GM18507 (cell line): ENCODE measurements at regions not wholly inside any gene's neighbourhood (a gene's known extent, or its start where the extent isn't known, plus 50 kb on each side); places are given as distances from the start of the nearest gene placed in this dataset.
"Not testable (repeated sequence)": the region's sequence is repeated elsewhere in the genome, so short reads cannot be mapped to it uniquely, and the experiment has no call there.

Experiments
- DNase-seq: peaks from one replicate; pipeline ENCODE4 v3.0.0; 2011; ENCODE audit warnings: low read depth; ENCODE audit not compliant: insufficient read length; ENCODE audit errors: extremely low spot score
- FAIRE-seq: peaks from 2 replicates; lab custom pipeline; 2011; peaks lifted over from hg19 to GRCh38; lab: Jason Lieb, UNC

- no peak for FAIRE-seq
- DNase-seq = no peak
These were observed 182.0 kb downstream of the DUSP10 start for GRCh38 chr1:221559911-221560310.

DNA sequence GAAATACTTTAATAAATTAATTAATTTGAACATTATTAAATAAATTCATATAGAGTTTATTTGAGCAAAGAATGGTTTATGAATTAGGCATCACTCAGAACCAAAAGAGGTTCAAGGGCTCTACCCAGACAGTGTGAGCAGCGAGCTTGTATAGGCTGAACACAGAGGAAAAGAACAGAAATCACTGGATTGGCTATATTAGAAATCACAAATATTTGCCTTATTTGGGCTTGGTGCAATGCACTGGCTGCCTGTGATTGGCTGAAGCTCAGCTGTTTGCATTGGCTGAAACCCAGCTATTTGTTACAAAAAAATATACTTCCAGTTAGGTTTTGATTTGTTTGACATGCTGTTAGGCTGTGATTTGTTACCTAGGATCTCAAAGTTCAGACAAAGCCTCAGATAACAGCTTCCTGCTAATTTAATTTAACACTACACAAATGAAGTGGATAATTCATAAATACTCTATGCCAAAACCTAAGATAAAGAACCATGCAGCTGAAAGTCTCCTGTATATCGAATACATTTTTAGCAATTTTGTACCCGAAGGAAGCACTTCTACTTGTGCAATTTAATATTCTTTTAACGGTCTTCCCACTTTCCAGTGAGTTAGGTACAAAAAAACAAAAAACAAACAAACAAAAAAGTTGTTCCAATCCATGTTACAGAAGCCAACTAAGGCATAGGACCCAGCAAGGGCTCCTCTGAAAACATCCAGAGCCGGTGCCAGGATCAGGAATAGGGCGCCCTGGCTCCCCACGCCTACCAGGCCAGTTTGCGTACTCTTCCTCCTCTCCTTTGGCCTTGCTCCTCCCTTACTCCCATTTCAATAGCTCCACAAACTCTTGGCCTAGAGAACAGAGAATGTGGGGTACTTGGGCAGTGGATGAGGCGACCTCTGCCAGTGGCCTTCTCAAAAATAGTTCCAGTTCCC, 179.1 kb downstream of the DUSP10 start:
- FAIRE-seq = peak; percentile 24
- no peak for DNase-seq

GRCh38 chr1:221563476-221563921, 178.4 kb downstream of the DUSP10 start:
- DNase-seq = no peak
- FAIRE-seq = no peak

GRCh38 chr1:221564891-221565290, 177.0 kb downstream of the DUSP10 start:
- DNase-seq = no peak
- FAIRE-seq = no peak

DNA sequence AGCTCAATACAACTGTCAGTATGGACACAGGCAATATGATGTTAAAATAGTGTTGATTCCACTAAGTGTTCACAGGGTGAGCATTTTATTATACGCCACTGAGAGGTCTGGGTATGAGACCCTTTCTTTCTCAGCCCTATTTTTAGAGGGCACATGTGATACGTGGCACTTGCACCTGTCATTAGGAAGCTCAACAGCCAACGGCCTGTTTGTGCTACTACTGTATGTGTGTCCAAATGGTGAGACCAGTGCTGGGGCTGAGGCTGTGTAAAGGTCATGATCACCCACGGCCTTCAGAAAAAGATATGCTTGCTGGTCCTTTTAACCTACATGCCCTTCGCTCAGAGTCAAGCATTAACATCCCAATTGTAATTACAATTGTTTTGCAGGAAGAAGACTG, 176.2 kb downstream of the DUSP10 start:
- FAIRE-seq = no peak

DNA sequence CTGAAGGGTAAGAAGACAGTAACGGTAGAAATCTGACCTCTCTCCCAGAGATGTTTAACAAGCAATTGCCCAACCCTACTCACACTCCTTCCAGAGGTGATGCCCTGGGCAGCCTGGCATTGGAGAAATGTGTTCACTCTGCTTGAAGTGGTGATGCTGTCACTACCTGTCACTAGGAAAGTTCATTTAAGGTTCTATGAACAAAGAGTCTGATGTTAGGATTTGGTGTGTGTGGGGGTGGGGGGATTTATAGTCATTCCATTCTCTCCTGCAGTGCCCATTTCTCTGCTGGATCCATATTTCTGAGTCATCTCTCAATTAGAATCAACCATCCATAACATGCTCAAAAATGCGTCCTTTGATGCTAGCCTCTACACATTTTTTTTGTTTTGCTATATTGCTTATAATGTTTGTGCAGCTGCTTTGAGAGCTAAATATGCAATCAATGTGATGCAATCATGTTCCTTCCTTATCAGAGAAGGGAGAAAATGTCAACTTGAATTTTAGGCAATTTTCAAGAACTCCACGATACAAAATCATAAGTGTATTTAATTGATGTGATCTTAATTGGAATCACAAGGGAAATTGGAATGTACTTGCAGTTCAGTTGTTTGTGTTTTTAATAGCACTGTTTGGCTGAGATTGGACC, 173.9 kb downstream of the DUSP10 start:
- DNase-seq = no peak

More for the DNA sequence above, 176.2 kb downstream of the DUSP10 start:
- DNase-seq = no peak

DNA sequence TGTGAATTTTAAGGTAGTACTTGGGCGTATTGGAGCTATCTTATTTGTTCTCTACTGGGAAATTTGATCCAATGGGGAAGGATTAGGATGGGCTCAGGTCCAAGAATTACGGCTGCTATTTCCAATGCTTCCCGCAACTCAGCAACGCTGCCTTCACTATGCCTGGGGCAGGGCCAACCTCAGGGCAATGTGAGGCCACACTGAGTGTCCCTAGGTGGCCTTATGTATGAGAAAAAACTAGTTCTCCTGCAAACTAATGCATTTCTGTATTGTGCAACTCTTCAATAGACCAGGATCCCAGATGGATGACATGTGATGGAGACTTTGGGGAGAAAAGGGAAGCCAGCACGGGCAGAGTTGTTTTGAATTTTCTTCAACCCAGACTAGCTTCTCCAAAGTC, 168.1 kb downstream of the DUSP10 start:
- FAIRE-seq = no peak
- DNase-seq = no peak

More for the DNA sequence above, 173.9 kb downstream of the DUSP10 start:
- peak; percentile 5 for FAIRE-seq

DNA sequence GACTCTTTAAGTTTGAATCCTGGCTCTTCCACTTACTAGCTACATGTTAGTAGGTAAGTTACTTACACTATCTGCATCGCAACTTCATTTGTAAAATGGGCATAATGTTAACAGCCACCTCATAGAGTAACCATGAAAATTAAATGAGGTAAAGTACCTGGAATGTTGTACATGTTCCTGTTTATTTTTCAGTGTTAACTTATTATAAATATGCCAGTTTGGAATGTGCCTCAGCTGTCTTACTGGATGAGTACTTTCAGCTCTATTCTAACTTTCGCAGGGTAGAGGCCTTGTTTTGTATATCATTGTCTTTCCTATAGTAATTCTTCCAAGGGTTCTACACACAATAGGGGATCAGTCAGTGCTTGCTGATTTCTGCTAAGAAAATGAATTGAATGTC, 167.4 kb downstream of the DUSP10 start:
- no peak for DNase-seq
- FAIRE-seq = no peak

- FAIRE-seq = no peak
- DNase-seq = no peak
These were observed 166.3 kb downstream of the DUSP10 start for GRCh38 chr1:221575605-221576004.

DNA sequence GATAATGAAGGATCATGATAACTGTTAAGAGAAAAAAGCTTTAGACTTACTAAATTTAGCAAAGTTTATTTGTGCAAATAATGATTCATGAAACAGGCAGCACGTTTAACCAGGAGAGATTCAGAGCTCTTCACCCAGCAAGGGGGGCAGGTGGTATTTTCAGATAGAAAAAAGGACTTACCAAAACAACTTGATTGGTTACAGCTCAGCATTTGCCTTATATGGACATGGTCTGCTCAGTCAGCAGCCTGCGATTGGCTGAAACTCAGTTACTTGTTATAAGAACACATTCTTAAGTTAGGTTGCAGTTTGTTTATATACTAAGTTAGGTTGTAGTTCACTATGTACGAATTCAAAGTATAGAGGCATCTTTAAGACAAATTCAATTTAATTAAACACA, 165.6 kb downstream of the DUSP10 start:
- no peak for DNase-seq
- FAIRE-seq = no peak

- DNase-seq (no peak), FAIRE-seq (no peak)
These were observed 158.4 kb downstream of the DUSP10 start for GRCh38 chr1:221583465-221583864.

DNA sequence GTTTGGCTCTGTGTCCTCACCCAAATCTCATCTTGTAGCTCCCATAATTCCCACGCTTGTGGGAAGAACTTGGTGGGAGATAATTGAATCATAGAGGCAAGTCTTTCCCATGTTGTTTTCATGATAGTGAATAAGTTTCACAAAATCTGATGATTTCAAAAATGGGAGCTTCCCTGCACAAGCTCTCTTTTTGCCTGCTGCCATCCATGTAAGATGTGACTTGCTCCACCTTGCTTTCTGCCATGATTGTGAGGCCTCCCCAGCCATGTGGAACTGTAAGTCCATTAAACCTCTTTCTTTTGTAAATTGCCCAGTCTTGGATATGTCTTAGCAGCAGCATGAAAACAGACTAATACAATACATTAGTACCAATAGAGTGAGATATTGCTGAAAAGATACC, 154.9 kb downstream of the DUSP10 start:
- not testable (repeated sequence) for DNase-seq, FAIRE-seq

DNA sequence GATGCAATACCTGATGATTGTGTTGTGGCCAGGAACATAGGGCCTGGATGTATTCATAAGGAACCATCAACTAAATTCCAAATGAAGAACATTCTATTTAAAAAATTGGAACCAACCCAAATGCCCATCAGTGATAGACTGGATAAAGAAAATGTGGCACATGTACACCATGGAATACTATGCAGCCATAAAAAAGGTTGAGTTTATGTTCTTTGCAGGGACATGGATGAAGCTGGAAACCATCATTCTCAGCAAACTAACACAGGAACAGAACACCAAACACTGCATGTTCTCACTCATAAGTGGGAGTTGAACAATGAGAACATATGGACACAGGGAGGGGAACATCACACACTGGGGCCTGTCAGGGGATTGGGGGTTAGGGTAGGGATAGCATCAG, 150.6 kb downstream of the DUSP10 start:
- FAIRE-seq, DNase-seq: not testable (repeated sequence)

GRCh38 chr1:221594576-221594975, 147.3 kb downstream of the DUSP10 start:
- no peak for DNase-seq

GRCh38 chr1:221598122-221598521, 143.8 kb downstream of the DUSP10 start:
- no peak for DNase-seq
- no peak for FAIRE-seq

More at GRCh38 chr1:221594576-221594975, 147.3 kb downstream of the DUSP10 start:
- FAIRE-seq = no peak

DNA sequence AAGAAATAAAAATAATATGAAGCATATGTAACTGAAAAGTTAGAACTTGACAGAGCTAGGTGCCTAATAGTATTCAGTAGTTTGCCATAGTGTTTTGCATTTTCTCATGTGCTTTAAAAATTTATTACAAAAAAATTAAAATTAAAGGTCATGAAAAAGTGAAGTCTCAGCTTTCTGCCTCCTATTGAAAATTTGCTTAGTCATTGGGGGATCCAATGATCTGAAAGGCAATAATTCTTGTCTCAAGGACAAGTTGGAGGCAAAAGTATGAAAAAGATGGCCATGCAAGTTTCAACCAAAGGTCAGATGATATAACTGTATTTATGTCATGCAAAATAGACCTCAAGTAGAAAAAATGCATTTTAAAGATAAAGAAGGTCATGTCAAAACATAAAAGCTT, 140.7 kb downstream of the DUSP10 start:
- DNase-seq (no peak), FAIRE-seq (no peak)

DNA sequence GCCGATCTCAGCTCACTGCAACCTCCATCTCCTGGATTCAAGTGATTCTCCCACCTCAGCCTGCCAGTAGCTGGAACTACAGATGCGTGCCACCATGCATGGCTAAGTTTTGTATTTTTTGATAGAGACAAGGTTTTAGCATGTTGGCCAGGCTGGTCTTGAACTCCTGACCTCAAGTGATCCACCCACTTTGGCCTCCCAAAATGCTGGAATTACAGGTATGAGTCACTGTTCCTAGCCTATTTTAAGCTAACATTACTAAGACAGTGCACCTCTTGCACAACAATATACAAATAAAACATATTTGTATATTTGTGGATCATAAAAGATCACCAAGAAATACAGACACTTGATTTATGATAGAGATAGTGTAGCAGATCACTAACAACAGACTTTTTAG, 139.1 kb downstream of the DUSP10 start:
- FAIRE-seq (no peak), DNase-seq (no peak)

GRCh38 chr1:221604390-221604789, 137.5 kb downstream of the DUSP10 start:
- not testable (repeated sequence) for DNase-seq

DNA sequence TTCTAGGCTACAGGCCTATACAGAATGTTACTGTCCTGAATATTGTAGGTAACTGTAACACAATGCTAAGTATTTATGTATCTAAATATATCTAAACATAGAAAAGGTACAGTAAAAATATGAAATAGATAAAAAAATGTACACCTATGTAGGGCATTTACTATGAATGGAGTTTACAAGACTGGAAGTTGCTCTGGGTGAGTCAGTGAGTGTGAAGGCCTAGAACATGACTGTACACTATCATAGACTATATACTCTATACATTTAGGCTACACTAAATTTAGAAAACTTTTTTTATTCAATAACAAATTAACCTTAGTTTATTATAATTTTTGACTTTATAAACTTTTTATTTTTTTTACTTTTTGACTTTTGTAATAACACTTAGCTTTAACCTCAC, 136.9 kb downstream of the DUSP10 start:
- DNase-seq = no peak
- FAIRE-seq = no peak

More at GRCh38 chr1:221604390-221604789, 137.5 kb downstream of the DUSP10 start:
- not testable (repeated sequence) for FAIRE-seq

GRCh38 chr1:221605569-221605968, 136.3 kb downstream of the DUSP10 start:
- FAIRE-seq = no peak
- DNase-seq = no peak

GRCh38 chr1:221606256-221606655, 135.6 kb downstream of the DUSP10 start:
- FAIRE-seq (no peak), DNase-seq (no peak)
